ENCODE measurements at regions not wholly inside any gene's neighbourhood (a gene's known extent, or its start where the extent isn't known, plus 50 kb on each side); places are given as distances from the start of the nearest gene placed in this dataset.
"Not testable (repeated sequence)": the region's sequence is repeated elsewhere in the genome, so short reads cannot be mapped to it uniquely, and the experiment has no call there.

GRCh38 chr1:58966103-58966916, 182.5 kb upstream of the JUN start:
- DNase-seq (ENCODE audit: low read depth in 3 of 3, low spot score in 2 of 3), result no peak

GRCh38 chr1:58966917-58967740, 183.3 kb upstream of the JUN start:
- no peak for DNase-seq (ENCODE audit: low read depth in 3 of 3, low spot score in 2 of 3)

GRCh38 chr1:58968360-58968952, 184.6 kb upstream of the JUN start:
- DNase-seq (ENCODE audit: low read depth in 3 of 3, low spot score in 2 of 3), result peak in 2 of 3 donors; percentile 38 to 44

- not testable (repeated sequence) for DNase-seq (ENCODE audit: low read depth in 3 of 3, low spot score in 2 of 3)
These were observed 185.3 kb upstream of the JUN start for GRCh38 chr1:58969176-58969575.

- DNase-seq (ENCODE audit: low read depth in 3 of 3, low spot score in 2 of 3), result no peak
These were observed 187.8 kb upstream of the JUN start for GRCh38 chr1:58971629-58972140.

- DNase-seq (ENCODE audit: low read depth in 3 of 3, low spot score in 2 of 3), result no peak
These were observed 192.0 kb upstream of the JUN start for GRCh38 chr1:58975888-58976287.

- no peak for DNase-seq (ENCODE audit: low read depth in 3 of 3, low spot score in 2 of 3)
These were observed 192.4 kb upstream of the JUN start for GRCh38 chr1:58976294-58976693.

GRCh38 chr1:58977598-58977997, 193.8 kb upstream of the JUN start:
- no peak for DNase-seq (ENCODE audit: low read depth in 3 of 3, low spot score in 2 of 3)

- no peak for DNase-seq (ENCODE audit: low read depth in 3 of 3, low spot score in 2 of 3)
These were observed 194.2 kb upstream of the JUN start for GRCh38 chr1:58978096-58978495.

GRCh38 chr1:58979086-58979485, 195.2 kb upstream of the JUN start:
- no peak for DNase-seq (ENCODE audit: low read depth in 3 of 3, low spot score in 2 of 3)

- no peak for DNase-seq (ENCODE audit: low read depth in 3 of 3, low spot score in 2 of 3)
These were observed 195.8 kb upstream of the JUN start for GRCh38 chr1:58979677-58980076.

GRCh38 chr1:58981392-58981791, 197.5 kb upstream of the JUN start:
- no peak for DNase-seq (ENCODE audit: low read depth in 3 of 3, low spot score in 2 of 3)

- no peak for DNase-seq (ENCODE audit: low read depth in 3 of 3, low spot score in 2 of 3)
These were observed 198.6 kb upstream of the JUN start for GRCh38 chr1:58982259-58982998.

- no peak for DNase-seq (ENCODE audit: low read depth in 3 of 3, low spot score in 2 of 3)
These were observed 199.3 kb upstream of the JUN start for GRCh38 chr1:58983162-58983561.

GRCh38 chr1:58983633-58984245, 199.9 kb upstream of the JUN start:
- no peak for DNase-seq (ENCODE audit: low read depth in 3 of 3, low spot score in 2 of 3)

- no peak for DNase-seq (ENCODE audit: low read depth in 3 of 3, low spot score in 2 of 3)
These were observed 203.3 kb upstream of the JUN start for GRCh38 chr1:58986996-58987767.

GRCh38 chr1:58988752-58989151, 204.9 kb upstream of the JUN start:
- DNase-seq (ENCODE audit: low read depth in 3 of 3, low spot score in 2 of 3), result no peak

GRCh38 chr1:58989845-58990244, 206.0 kb upstream of the JUN start:
- DNase-seq (ENCODE audit: low read depth in 3 of 3, low spot score in 2 of 3), result no peak

- no peak for DNase-seq (ENCODE audit: low read depth in 3 of 3, low spot score in 2 of 3)
These were observed 207.5 kb upstream of the JUN start for GRCh38 chr1:58991305-58991704.
